H1 (cell line): ENCODE measurements at regions not wholly inside any gene's neighbourhood (a gene's known extent, or its start where the extent isn't known, plus 50 kb on each side); places are given as distances from the start of the nearest gene placed in this dataset.

Experiments
- CTCF ChIA-PET: fragments of 300-600 bp; sonication (Branson Sonifier 250); formaldehyde crosslinking; loops from one replicate; lab custom pipeline; 2021; ENCODE audit not compliant: partially characterized antibody; lab: Charles Lee
- POLR2A ChIA-PET: fragments of 300-600 bp; sonication (Branson Sonifier 250); formaldehyde crosslinking; loops from one replicate; lab custom pipeline; 2021; ENCODE audit warnings: inconsistent platforms; ENCODE audit not compliant: partially characterized antibody; lab: Charles Lee
- DNase-seq, 2 experiments: peaks; one replicate each; pipeline versions ENCODE4 v3.0.0 to v3.0.0-alpha.2; 2010 to 2022; ENCODE audit warnings: low spot score in 2 of 2, low read depth in 1 of 2, mixed read lengths in 1 of 2
- FAIRE-seq: peaks from 2 replicates; lab custom pipeline; 2011; peaks lifted over from hg19 to GRCh38; lab: Jason Lieb, UNC
- H2AFZ ChIP-seq: 2 replicates; pipeline ENCODE4 v1.8.1; 2012; ENCODE audit warnings: low read length, inconsistent platforms
- H2AK5ac ChIP-seq: 2 replicates; pipeline ENCODE4 v1.6.1; 2013; ENCODE audit warnings: low read depth, low read length
- H2BK120ac ChIP-seq: replicated peaks from 2 replicates; pipeline ENCODE3; 2013; ENCODE audit warnings: low read depth, low read length, inconsistent platforms
- H2BK12ac ChIP-seq: 2 replicates; pipeline ENCODE4 v1.6.1; 2013; ENCODE audit warnings: low read depth, low read length
- H2BK15ac ChIP-seq: 2 replicates; pipeline ENCODE4 v1.6.1; 2013; ENCODE audit warnings: low read length
- H2BK20ac ChIP-seq: 2 replicates; pipeline ENCODE4 v1.6.1; 2013; ENCODE audit warnings: low read length
- H2BK5ac ChIP-seq: 2 replicates; pipeline ENCODE4 v1.6.1; 2013; ENCODE audit warnings: low read depth, low read length
- H3K14ac ChIP-seq: 2 replicates; pipeline ENCODE4 v1.6.1; 2013; ENCODE audit warnings: inconsistent platforms; ENCODE audit not compliant: insufficient read length
- H3K18ac ChIP-seq: 2 replicates; pipeline ENCODE4 v1.6.1; 2013; ENCODE audit warnings: low read length; ENCODE audit errors: extremely low read depth
- H3K23ac ChIP-seq: 2 replicates; pipeline ENCODE4 v1.6.1; 2013; ENCODE audit warnings: inconsistent platforms; ENCODE audit not compliant: insufficient read length
- H3K23me2 ChIP-seq: 2 replicates; pipeline ENCODE4 v1.6.1; 2013; ENCODE audit warnings: low read depth, low read length
- H3K27ac ChIP-seq: 2 replicates; pipeline ENCODE4 v1.6.1; 2011; ENCODE audit warnings: low read depth, low read length, inconsistent platforms
- H3K27me3 ChIP-seq, 4 experiments: replicated peaks in 1 of 4; 1 replicate in 1 of 4; 2 replicates in 3 of 4; pipeline versions ENCODE4 v1.6.1 to v1.8.1; 2011 to 2013; ENCODE audit warnings: low read length in 3 of 4, mild to moderate bottlenecking in 3 of 4, inconsistent platforms in 2 of 4, mixed read lengths in 2 of 4, moderate library complexity in 1 of 4; ENCODE audit not compliant: control insufficient read depth in 3 of 4, insufficient read depth in 3 of 4; ENCODE audit errors: extremely low read depth in 1 of 4
- H3K36me3 ChIP-seq, 4 experiments: 2 replicates each; pipeline versions ENCODE4 v1.6.1 to v1.8.1; 2011 to 2013; ENCODE audit warnings: mild to moderate bottlenecking in 4 of 4, low read length in 3 of 4, moderate library complexity in 2 of 4, control low read depth in 1 of 4, inconsistent platforms in 1 of 4; ENCODE audit not compliant: insufficient read depth in 4 of 4, control insufficient read depth in 2 of 4
- H3K4ac ChIP-seq: replicated peaks from 2 replicates; pipeline ENCODE3; 2013; ENCODE audit warnings: low read length, low read depth, mixed read lengths, inconsistent platforms; ENCODE audit not compliant: insufficient read length
- H3K4me1 ChIP-seq, 4 experiments: replicated peaks in 1 of 4; 1 replicate in 1 of 4; 2 replicates in 3 of 4; pipeline versions ENCODE4 v1.6.1 to v1.8.1; 2011 to 2013; ENCODE audit warnings: low read length in 3 of 4, inconsistent platforms in 2 of 4, mixed read lengths in 1 of 4; ENCODE audit not compliant: insufficient read depth in 4 of 4, control insufficient read depth in 3 of 4
- H3K4me2 ChIP-seq, 2 experiments: 2 replicates each; pipeline versions ENCODE4 v1.6.1 to v1.8.1; 2011 to 2013; ENCODE audit warnings: low read depth in 2 of 2, low read length in 2 of 2, control low read depth in 1 of 2, inconsistent platforms in 1 of 2, mild to moderate bottlenecking in 1 of 2; ENCODE audit not compliant: insufficient read depth in 1 of 2
- H3K4me3 ChIP-seq, 4 experiments: fragments of 200-600, 300-600 bp in 1 of 4; sonication (generic), shearing (Covaris generic), sonication (Bioruptor Twin) in 1 of 4; 2 replicates each; pipeline versions ENCODE4 v1.5.1 to v1.8.1; 2011 to 2016; ENCODE audit warnings: low read length in 4 of 4, low read depth in 3 of 4, control low read depth in 2 of 4, inconsistent platforms in 2 of 4, mild to moderate bottlenecking in 2 of 4, mixed read lengths in 1 of 4, moderate library complexity in 1 of 4; ENCODE audit not compliant: insufficient read depth in 2 of 4; ENCODE audit errors: extremely low read depth in 1 of 4
- H3K56ac ChIP-seq: replicated peaks from 2 replicates; pipeline ENCODE3; 2013; ENCODE audit warnings: low read depth, mild to moderate bottlenecking, mixed read lengths, low read length, inconsistent platforms; ENCODE audit not compliant: insufficient read length
- H3K79me1 ChIP-seq: 2 replicates; pipeline ENCODE4 v1.6.1; 2013; ENCODE audit warnings: low read depth, low read length, control low read depth
- H3K79me2 ChIP-seq, 2 experiments: 2 replicates each; pipeline versions ENCODE4 v1.6.1 to v1.8.1; 2012 to 2013; ENCODE audit warnings: low read length in 2 of 2, mild to moderate bottlenecking in 2 of 2, inconsistent platforms in 1 of 2; ENCODE audit not compliant: insufficient read depth in 2 of 2, control insufficient read depth in 1 of 2
- H3K9ac ChIP-seq, 4 experiments: replicated peaks in 1 of 4; 1 replicate in 1 of 4; 2 replicates in 3 of 4; pipeline versions ENCODE4 v1.6.1 to v1.8.1; 2011 to 2013; ENCODE audit warnings: low read depth in 3 of 4, low read length in 3 of 4, control low read depth in 2 of 4, mild to moderate bottlenecking in 2 of 4, moderate library complexity in 2 of 4, inconsistent platforms in 1 of 4; ENCODE audit errors: extremely low read depth in 1 of 4
- H3K9me3 ChIP-seq, 2 experiments: 2 replicates each; pipeline versions ENCODE4 v1.6.1 to v1.8.1; 2012 to 2013; ENCODE audit warnings: mild to moderate bottlenecking in 2 of 2, moderate library complexity in 2 of 2, control low read depth in 1 of 2, inconsistent platforms in 1 of 2, low read depth in 1 of 2, low read length in 1 of 2, mixed read lengths in 1 of 2; ENCODE audit not compliant: insufficient read depth in 2 of 2
- H4K20me1 ChIP-seq, 2 experiments: replicated peaks in 1 of 2; 2 replicates each; pipeline versions ENCODE3 to v1.8.1; 2011 to 2013; ENCODE audit warnings: inconsistent platforms in 2 of 2, low read length in 2 of 2, mild to moderate bottlenecking in 1 of 2; ENCODE audit not compliant: insufficient read depth in 2 of 2, control insufficient read depth in 1 of 2
- H4K5ac ChIP-seq: 2 replicates; pipeline ENCODE4 v1.6.1; 2013; ENCODE audit warnings: low read length, low read depth, mixed read lengths, inconsistent platforms; ENCODE audit not compliant: insufficient read length
- H4K8ac ChIP-seq: 2 replicates; pipeline ENCODE4 v1.8.0; 2013; ENCODE audit warnings: mild to moderate bottlenecking, moderate library complexity, low read length, inconsistent platforms; ENCODE audit not compliant: insufficient read depth; ENCODE audit errors: extremely low read depth
- H4K91ac ChIP-seq: replicated peaks from 2 replicates; pipeline ENCODE3; 2013; ENCODE audit warnings: low read length, mixed read lengths, inconsistent platforms; ENCODE audit not compliant: insufficient read length
- CHD1 ChIP-seq: IDR thresholded peaks from 2 replicates; pipeline ENCODE4 v1.6.1; 2012; ENCODE audit warnings: low read depth, low read length, improper control_type of control experiment
- CHD2 ChIP-seq: IDR thresholded peaks from 2 replicates; pipeline ENCODE4 v1.6.1; 2012; ENCODE audit warnings: low read length, improper control_type of control experiment
- EP300 ChIP-seq, 2 experiments: IDR thresholded peaks; 1 replicate in 1 of 2; 2 replicates in 1 of 2; pipeline ENCODE4 v1.6.1; 2011 to 2012; ENCODE audit warnings: low read depth in 2 of 2, low read length in 2 of 2, mild to moderate bottlenecking in 2 of 2, borderline replicate concordance in 1 of 2, inconsistent platforms in 1 of 2, moderate library complexity in 1 of 2
- EZH2 ChIP-seq: fragments of 200-600 bp; sonication (generic); IDR thresholded peaks from 2 replicates; pipeline ENCODE4 v1.7.1; 2012; ENCODE audit warnings: low read depth, mild to moderate bottlenecking, moderate library complexity, low read length, inconsistent platforms; ENCODE audit not compliant: severe bottlenecking
- FOSL1 ChIP-seq: IDR thresholded peaks from 2 replicates; pipeline ENCODE4 v1.6.1; 2011; ENCODE audit warnings: mild to moderate bottlenecking, low read depth, low read length, moderate library complexity; ENCODE audit not compliant: insufficient read depth
- JUND ChIP-seq: IDR thresholded peaks from 2 replicates; pipeline ENCODE4 v1.6.1; 2011; ENCODE audit warnings: mild to moderate bottlenecking, improper control_type of control experiment, low read length
- KDM4A ChIP-seq: IDR thresholded peaks from one replicate; pipeline ENCODE4 v1.7.1; 2012; ENCODE audit warnings: low read depth, mild to moderate bottlenecking, moderate library complexity, low read length, inconsistent platforms; ENCODE audit not compliant: severe bottlenecking
- NRF1 ChIP-seq: IDR thresholded peaks from 2 replicates; pipeline ENCODE4 v1.6.1; 2011; ENCODE audit warnings: mild to moderate bottlenecking, low read depth, low read length, improper control_type of control experiment
- RAD21 ChIP-seq, 2 experiments: IDR thresholded peaks in 1 of 2; conservative IDR thresholded peaks in 1 of 2; 2 replicates each; pipeline ENCODE4 v1.6.1; 2011; ENCODE audit warnings: low read depth in 2 of 2, low read length in 2 of 2, improper control_type of control experiment in 1 of 2, inconsistent platforms in 1 of 2, mild to moderate bottlenecking in 1 of 2, moderate library complexity in 1 of 2
- SP1 ChIP-seq: IDR thresholded peaks from 2 replicates; pipeline ENCODE4 v1.6.1; 2011; ENCODE audit warnings: low read depth, low read length
- SP4 ChIP-seq: IDR thresholded peaks from 2 replicates; pipeline ENCODE4 v1.6.1; 2012; ENCODE audit warnings: low read length, inconsistent platforms
- WGBS, 2 experiments: shearing (Covaris generic) in 1 of 2; methylation state at CpG; one replicate each; pipeline versions ENCODE4 v1.1.6 to v1.1.7; 2013 to 2015; ENCODE audit warnings: low lambda C conversion rate in 2 of 2, mixed read lengths in 2 of 2, inconsistent platforms in 1 of 2, low coverage in 1 of 2, missing lambda C conversion rate in 1 of 2; ENCODE audit not compliant: insufficient replicate concordance in 2 of 2, insufficient coverage in 1 of 2, insufficient read length in 1 of 2; ENCODE audit errors: extremely low coverage in 1 of 2, missing lambda C conversion rate in 1 of 2; 5-methylcytosine and 5-hydroxymethylcytosine counted together

GRCh38 chr20:16974080-16974854, 226.1 kb downstream of the OTOR start:
- Histone ChIP-seq H3K27me3 (no peaks in the 10 kb centered on the region), H2AK5ac (no peak overlapping the region), H3K9me3 (peaks cover 2 to 6% of the 10 kb centered on the region in 2 experiments; a peak in 2 of 4 replicates), H2BK12ac (no peak overlapping the region), H3K36me3 (no peaks in the 10 kb centered on the region), H3K23ac (no peak overlapping the region), H3K27ac (no peak overlapping the region), H3K79me2 (no peaks in the 10 kb centered on the region), H2AFZ (no peak overlapping the region), H3K56ac (no peak overlapping the region), H3K4me3 (no peak overlapping the region), H3K4me1 (no peaks in the 10 kb centered on the region), H3K79me1 (no peaks in the 10 kb centered on the region), H2BK5ac (no peak overlapping the region), H3K4ac (no peak overlapping the region), H2BK20ac (no peak overlapping the region), H4K8ac (no peak overlapping the region; the same call in 1 of the 2 replicates), H3K23me2 (no peaks in the 10 kb centered on the region), H4K5ac (no peak overlapping the region), H3K18ac (no peak overlapping the region), H4K20me1 (no peaks in the 10 kb centered on the region), H2BK15ac (no peak overlapping the region), H3K14ac (no peak overlapping the region), H3K9ac (no peak overlapping the region), H2BK120ac (no peak overlapping the region), H3K4me2 (no peak overlapping the region), H4K91ac (no peak overlapping the region)
- POLR2A ChIA-PET = no interaction called here
- 95% methylated on average over 18 of the region's 20 CpGs; no CpG with 5 or more reads in 1 of the 2 experiments for WGBS, 2 experiments
- FAIRE-seq (no peak), DNase-seq (no peak)
- CTCF ChIA-PET = no interaction called here
- TF ChIP-seq CHD1 = no peak
- no peak for TF ChIP-seq KDM4A
- TF ChIP-seq CHD2 = no peak
- no peak for TF ChIP-seq SP1
- no peak for TF ChIP-seq EP300 (IDR thresholded peaks at IDR 0.05; ENCODE audit: borderline replicate concordance in 1 of 2, low read depth in 2 of 2, low read length in 2 of 2)
- no peak for TF ChIP-seq EZH2
- TF ChIP-seq RAD21 (IDR thresholded peaks at IDR 0.05 in 1 of 2, conservative IDR thresholded peaks at IDR 0.05 in 1 of 2; ENCODE audit: low read depth in 2 of 2, low read length in 2 of 2) = no peak
- no peak for TF ChIP-seq SP4
- TF ChIP-seq NRF1 = no peak
- TF ChIP-seq JUND = no peak
- no peak for TF ChIP-seq FOSL1
